ENCODE measurements at regions not wholly inside any gene's neighbourhood (a gene's known extent, or its start where the extent isn't known, plus 50 kb on each side); places are given as distances from the start of the nearest gene placed in this dataset.

DNA sequence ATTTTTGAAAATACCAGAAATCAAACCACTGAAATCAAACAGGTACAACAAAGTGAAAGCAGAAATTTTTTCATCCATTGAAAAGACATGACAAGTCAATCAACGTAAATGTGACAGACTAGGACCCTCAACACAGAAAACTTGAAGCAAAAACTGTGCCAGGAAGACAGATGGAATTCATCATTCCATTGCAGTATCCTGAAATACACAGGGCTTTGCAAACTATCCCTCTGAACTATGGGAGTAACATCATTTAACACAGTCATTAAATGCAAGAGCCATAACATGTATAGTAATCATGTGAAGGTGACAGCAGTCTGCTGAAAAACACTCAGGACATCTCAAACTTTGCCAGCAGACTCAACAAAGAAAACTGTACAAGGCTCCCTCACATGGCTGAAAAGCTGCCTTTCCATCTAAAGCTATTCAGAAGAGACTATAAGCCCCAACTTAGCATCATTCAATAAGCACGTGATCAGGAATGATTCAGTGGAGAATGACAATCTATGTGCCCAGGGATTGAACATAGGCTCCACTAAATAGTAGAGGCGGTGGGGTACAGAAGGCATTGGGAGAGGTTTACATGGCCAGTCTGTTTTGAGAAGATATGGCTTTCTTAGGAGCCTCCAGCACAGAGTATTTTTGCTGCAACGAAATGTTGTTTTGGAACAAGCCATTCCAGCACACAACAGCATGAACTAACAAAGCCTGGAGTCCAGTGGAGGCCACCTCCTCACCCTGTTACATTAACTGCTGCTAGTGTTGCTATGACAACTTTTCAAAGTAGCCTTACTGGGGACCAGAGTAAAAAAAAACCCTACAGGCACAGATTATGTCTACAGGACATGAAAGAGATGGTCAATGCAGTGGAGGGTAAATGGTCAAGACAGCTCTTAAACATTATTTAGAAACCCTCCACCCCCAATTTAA is 274.5 kb upstream of the NOCT start:
- DNase-seq: no peak

DNA sequence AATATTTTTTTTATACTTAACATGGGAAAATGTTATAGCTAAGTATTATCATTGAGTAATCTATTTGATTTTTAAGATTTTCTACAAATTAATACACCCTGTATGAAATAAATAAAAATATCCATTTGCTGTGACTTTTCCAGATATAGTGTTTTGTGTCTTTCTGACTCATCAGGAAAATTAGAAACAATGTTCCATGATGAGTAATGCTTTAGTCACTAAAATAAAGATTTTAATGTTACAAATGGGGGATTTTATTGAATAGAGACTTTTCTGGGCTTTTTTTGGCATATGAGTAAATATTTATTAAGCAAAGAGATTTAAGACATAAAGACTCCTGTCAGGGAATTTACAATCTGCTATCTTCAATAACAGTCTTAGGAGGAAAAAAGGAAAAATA is 279.2 kb upstream of the NOCT start:
- DNase-seq: no peak

DNA sequence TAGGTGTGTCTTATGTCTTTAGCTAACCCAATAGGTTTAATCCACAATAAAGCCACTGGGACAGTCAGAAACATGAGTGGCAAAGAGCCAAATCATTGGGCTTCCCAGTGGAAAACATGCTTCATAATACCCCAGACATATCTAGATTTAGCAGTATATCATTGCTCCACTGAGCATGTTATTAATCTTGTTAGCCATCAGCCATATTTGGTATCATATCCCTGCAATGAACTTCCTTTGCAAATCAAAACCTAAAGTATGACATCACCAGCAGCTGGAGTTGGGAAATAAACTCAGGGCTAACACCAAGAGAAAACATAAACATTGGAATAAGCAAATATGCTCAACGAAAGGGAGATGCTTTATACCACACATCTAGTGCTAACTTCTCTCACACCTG is 280.8 kb upstream of the NOCT start:
- DNase-seq: no peak

DNA sequence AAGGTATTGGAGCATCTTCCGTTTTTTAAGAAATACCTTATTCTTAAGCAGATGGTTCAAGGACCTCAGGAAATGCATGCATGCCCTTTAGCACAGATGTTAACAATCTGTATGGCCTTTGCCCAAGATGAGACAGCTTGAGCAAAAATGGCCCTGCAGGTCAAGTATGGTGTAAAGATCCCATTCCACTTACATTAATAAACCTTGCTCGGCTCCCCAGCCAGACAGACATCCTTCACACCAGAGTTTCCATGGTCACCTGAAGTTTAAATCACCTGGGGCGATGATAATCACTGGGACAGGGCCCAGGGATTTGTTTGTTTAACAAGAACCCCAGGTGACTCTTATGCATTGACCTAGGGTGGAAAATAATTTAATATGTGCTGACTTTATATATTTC is 287.0 kb upstream of the NOCT start:
- DNase-seq: no peak

DNA sequence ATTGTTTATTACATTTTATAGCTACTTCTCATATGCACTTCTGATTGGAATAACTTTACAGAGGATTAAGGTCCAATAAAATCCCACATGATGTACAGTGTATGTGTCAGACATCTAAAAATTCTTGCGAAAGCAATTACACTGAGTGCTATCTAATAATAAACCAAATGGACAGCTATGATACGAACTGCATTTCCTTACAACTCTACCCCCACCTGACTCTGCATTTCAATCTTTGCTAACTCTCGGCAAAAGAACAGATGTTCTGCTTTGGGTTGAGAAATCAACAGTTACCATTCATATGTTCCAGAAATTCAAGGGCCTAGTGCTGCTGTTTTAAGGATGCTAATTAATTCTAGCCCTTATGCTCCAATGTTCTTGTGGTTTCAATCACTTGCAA is 287.9 kb upstream of the NOCT start:
- DNase-seq: no peak

DNA sequence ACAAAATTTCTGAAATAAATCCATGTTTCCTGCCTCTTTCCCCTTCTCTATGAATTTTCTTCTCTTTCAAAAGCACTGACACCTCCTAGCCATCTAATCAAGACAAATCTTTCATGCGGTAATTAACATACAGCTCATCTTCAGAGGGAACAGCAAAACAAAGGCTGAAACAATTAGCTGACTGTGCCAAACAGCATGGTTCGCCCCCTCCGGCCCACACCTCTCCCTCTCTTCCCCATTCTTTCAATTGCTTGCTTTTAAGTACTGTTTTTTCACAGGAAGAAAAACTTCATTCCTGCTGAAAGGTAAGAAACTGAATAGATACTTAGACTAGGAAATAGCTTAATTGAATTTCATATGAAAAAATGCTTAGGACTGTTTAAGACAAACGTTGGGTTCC is 291.1 kb upstream of the NOCT start:
- DNase-seq: no peak

DNA sequence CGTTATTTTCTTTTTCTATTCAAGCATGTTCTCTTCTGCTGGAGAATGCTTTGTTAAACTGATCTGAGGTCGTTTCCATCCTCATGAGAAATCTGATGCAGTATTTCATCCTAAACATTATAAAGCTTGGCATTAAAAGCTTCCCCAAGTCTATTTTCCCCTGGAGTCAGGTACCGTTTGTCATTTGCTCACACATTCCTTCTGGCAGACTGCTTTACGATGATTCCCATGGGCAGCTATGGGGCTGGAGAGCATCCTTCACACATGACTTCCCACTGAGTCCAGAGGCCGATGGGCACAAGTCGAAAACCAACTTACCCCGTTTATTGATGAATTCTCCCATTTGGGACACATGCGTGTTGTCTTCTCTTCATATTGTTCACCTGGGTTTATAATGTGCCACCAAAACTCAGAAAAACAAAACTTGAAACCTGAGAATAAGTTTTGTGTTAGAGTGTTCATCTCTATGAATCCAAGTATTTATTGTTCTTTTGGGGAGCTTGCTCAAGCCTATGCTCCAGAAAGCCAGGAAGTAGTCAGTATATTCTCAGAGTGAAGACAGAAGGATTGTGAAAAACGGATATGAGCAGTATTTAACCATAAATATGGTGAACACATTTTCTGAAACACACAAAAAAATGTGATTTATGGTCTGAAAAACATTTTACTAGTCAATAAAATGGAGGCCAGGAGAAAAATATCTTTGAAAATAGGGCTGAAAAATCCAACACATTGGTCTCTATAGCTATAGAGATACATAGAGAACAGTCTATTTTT is 298.8 kb upstream of the NOCT start:
- DNase-seq: no peak

DNA sequence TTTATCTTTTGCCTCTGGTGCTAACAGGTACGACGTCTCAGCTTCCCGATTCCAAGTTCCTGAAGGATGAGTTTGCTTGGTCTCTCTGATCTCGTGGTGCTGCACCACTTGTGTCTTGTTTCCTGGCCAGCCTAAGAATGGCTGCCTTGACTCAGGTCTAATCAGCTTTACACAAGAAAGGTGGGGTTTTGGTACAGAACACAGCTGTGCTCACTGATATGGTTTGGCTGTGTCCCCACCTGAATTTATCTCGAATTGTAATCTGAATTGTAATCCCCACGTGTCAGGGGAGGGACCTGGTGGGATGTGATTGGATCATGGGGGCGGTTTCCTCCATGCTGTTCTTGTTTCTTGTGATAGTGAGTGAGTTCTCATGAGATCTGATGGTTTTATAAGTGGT is 305.3 kb upstream of the NOCT start:
- DNase-seq: no peak

DNA sequence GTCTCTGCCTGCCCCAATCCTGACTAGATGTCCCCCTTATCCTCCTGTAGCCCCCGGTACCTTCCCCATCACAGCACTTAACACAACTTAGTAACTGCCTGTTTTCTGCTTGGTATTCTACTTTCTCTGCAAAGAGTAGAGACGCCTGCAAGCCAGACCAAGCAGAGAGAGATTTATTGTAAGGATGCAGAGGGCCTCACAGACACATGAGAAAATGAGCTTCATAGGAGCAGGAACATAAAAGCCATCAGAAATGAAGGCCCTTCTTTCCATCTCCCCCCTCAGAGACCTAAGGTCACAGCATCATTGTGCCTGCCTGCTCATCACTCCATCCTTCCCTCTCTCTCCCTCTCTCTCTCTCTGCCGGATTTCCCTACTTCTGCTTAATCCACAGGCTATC is 305.7 kb upstream of the NOCT start:
- DNase-seq: no peak

DNA sequence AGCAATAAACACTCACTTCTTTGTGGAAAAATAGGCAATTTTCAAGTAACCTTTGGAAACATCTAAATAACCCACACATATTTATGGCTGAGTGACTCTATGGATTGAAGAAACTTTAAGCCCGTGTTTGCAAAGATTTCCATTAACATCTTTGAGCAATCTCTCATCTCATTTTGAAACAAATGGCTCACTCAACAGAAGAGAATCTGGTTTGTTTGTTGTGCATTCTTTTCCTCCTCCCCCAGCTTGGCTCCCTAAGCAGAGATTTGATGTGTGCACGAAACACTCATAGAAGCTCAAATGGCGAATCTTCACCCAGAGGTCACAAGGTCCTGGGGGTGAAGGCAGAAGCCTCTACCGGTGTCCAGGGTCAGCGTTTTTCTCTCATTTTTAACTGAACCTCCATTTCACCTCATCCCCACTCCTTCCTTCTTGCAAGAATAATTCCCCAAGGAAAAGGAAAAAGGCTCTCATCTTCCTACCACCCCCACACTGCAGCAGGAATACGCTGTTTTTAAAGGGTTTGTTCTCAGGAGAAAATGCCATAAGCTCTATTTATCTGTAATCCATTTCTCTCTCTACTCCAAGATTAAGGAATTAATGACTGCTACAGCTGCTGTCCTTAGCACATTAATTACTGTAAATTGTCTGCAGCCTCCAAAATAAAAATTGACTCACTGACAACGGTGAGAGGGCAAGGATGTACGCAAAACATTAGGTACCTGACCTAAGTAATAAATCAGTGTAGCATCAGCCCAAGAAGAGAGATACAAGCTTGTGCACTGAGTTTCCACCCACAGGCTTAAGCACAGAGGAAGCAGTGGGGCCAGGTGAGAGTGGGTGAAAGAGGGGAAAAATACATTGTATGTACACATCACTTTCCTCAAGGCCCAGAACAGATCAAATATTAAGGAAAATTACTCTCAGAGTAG is 307.6 kb upstream of the NOCT start:
- no peak for DNase-seq

DNA sequence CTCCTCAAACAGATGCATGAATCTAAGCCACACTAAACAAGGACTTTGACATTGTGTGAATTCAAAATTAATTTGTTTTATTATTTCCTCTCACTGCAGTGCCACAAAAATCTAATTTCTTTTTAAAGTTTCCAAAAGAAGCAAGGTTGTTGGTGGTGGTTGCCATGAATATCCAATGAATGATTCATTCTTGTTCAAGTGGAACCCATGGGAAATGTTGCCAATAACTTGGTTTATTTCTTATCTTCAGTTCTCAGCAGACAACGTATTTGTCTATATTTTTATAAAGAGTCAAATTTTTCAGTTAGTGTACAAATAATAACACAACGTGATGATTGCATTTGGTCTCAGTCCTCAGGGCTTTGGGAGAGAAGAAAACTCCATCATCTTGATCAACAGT is 309.4 kb upstream of the NOCT start:
- no peak for DNase-seq

DNA sequence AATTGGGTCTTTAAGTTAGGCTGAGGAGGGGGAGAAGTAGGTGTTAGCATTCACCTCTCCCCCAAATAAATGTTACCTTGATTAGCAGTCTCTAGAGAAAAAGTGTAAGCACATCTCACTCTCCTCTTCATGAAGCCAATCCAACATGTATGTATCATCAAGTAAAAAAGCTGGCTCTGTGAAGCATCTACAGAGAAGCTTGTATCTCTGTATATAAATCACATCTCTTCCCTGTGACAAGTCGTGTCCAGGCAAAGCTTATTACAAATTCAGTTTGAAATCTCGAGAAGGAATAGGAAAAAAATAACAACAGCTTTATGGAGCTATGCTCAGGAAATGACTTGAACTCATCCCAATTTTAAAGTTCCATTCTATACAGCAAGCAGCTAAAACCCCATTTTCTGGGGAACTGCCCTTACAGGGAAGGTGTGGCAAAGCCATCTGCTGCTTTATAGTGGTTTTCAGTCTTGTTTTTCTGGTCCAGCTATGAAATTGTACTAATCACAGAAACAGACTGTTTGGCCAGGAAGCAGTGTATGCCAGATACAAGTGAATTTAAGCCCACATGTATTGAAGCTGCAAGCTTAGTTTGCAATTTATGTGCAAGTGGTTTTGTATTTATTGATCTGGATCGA is 313.3 kb upstream of the NOCT start:
- DNase-seq: no peak

DNA sequence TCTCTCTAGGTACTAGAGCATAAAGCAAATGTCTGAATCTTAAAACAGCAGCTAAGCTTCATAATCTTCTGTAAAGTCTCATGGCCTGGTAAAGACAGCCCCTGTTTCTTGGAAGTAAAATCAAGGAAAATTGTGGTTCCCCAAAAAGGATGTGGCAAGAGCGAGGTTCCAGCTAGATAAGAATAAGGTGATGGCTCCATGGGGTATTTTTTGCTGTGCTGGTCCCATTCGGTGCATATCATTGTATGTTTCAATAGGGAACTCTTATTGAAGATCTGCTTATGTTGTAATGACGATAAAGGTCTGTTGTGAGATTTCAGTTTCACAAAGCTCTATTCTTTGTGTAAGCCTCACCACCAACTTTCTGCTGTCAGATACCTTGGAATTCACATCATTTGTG is 316.9 kb upstream of the NOCT start:
- no peak for DNase-seq

DNA sequence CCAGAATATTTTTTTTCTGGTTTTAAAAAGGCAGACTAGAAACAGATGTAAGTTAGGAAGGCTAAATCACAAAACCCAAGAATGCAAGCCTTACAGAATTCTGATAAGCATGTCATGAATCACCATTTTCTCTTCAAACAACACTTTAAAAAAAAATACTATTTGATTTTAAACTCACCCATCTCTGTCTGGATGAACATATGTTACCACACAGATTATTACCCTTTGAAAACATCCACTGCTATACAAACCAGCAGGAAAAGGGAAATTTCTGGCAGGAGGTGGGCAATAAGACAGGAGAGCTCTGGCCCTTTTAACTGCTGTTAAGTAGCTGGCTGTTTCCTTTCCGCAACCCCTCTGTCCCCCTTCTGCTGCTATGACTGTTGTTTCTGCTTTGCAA is 317.7 kb upstream of the NOCT start:
- no peak for DNase-seq

DNA sequence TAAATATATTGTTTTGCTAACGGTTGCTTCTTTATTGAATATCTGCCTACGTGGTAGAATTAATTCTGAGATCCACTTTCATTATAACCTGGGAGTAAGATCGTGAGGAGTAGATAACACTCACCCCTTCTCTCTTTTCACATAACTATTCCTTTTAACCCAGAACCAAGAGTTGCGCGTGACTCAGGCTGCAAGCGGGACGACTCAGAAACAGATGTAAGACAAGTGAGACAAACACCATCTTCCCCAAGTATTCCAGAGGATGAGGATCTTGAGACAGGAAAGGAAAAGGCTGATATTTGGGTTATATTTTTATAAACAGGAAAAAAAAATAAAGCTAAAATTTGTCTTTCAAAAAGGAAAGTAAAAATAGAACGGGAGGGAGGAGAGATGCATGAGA is 318.8 kb upstream of the NOCT start:
- DNase-seq: no peak

DNA sequence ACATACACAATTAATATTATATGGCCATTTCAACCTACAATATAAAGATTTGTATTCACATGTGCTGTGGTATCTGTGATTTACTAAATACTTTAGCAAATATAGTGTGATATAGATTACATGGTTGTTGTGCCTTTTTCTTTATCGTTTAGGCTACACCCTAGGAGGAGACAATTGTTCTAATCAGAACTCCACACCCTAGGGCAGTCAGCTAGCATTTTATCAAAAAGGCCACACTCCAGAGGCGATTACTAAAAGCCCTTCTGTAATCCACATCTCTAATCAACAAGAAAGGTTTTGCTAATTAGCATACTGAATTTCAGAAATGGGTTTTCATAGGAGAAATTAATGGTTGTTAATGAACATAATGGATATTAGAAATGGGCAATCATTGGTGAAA is 319.5 kb upstream of the NOCT start:
- DNase-seq: no peak

DNA sequence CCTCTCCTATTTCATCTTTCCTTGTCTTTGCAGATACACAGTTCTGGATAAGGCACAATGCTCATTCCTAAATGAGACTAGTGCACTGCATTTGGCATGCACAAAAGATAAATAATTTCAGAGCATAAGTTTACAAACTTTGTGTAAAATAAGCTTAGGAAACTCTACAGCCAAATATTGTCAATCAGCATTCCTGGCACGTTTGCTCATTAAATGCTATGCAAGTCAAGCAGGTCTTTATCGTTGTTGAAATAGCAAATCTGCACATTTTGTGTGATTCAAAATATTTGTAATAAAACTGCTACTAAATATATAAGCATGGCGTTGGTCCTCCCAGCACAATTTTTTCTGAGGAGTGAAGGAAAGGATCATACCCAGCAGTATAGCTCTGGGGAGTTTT is 322.1 kb upstream of the NOCT start:
- DNase-seq: no peak

DNA sequence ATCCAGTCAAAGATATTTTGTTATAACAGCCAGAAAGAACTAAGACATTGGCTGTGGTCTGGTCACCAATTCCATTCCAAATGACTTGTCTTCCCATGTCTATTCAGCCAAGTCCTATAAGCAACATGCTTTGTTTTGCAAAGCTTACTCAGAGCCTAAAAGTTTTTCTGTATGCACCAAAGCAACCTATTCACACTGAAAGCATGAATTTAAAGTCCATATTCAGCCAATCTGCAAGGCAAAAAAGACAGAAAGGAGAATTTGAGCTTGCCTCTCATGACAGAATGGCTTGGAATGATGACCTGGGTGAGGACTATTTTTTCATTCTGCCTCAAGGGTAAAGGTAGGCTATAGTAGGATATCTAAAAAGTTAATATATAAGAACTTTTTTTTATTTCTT is 323.2 kb upstream of the NOCT start:
- no peak for DNase-seq

DNA sequence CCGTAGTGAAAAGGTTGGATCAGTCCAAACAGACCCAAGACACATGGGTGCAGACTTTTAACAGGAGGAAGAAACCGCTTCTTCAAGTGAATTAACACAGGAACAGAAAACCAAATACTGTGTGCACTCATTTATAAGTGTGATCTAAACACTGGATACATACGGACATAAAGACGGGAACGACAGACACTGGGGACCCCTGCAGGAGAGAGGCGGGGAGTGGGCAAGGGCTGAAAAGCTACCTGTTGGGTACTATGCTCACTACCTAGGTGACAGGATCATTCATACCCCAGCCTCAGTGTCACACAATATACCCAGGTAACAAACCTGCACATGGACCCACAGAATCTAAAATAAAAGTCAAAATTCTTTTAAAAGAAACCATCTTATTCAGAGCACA is 326.0 kb upstream of the NOCT start:
- no peak for DNase-seq

DNA sequence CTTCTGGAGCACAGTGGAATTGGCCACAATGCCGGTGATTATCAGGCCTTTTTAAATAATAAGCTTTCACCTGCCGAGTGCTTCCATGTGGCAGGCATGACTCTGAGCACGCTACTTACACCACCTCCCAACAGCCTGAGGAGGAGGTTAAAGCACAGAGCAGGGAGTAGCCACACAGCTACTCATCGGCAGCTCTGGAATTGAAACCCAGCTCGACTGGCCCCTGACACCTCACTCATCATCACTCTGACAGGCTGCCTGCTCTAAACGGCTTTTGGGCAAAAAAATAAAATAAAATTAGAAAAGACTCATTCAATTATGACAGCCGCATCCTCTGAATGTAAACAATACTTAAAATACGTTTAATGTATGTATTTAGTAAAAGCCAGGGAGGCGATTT is 326.4 kb upstream of the NOCT start:
- no peak for DNase-seq

DNA sequence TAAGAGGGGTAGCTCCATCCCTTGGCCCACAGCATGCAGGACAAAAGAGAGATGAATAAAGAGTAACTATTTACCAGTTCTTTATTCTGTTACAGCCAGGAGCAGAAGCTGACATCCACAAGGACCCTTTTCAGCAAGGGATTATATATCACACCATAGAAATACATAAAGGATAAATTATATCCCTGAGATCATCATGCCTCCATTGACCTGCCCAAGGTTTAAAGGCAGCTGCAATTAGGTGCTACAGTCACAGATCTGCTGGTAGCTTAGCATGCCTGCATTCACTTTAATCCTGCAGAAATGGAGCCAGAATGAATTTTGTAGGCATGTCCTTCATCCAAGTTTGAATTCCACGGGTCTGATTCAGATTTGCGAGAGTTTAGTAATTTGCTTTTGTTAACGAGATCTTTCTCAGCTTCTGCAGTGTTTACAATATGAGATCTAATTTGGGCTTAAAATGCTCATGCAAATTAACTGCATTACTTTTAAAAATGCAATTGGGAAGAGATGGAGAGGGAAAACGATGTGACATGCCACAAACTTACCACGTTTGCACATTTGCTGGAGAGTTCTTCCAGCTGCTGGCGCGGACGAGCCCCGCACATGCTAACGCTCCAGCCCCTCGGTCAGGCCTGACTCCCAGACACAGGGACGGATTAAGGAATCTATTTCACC is 327.0 kb upstream of the NOCT start:
- no peak for DNase-seq

Measured in MV-4-11 (cell line).